Caco-2 (cell line): ENCODE measurements at regions not wholly inside any gene's neighbourhood (a gene's known extent, or its start where the extent isn't known, plus 50 kb on each side); places are given as distances from the start of the nearest gene placed in this dataset.

ENCODE experiments used
- BruUV-seq: library from RNA; stranded (reverse); fragments of 400-500 nt; replicated peaks from 2 replicates; lab custom pipeline; 2021; lab: Mats Ljungman, UMichigan
- CTCF ChIA-PET: fragments of 300-600 bp; sonication (Branson Sonifier 250); formaldehyde crosslinking; loops from one replicate; lab custom pipeline; 2022; ENCODE audit warnings: antibody characterized with exemption; lab: Charles Lee
- POLR2A ChIA-PET: fragments of 300-600 bp; sonication (Branson Sonifier 250); formaldehyde crosslinking; loops from one replicate; lab custom pipeline; 2022; ENCODE audit warnings: antibody characterized with exemption; lab: Charles Lee
- DNase-seq, 2 experiments: peaks; one replicate each; pipeline versions ENCODE4 v3.0.0 to v3.0.0-alpha.2; 2020 to 2022
- H3K27me3 ChIP-seq: replicated peaks from 2 replicates; pipeline ENCODE4 v1.6.0; 2011; ENCODE audit warnings: low read length; ENCODE audit not compliant: control insufficient read depth, insufficient read depth
- H3K36me3 ChIP-seq: 2 replicates; pipeline ENCODE4 v1.5.1; 2011; ENCODE audit warnings: low read length; ENCODE audit not compliant: control insufficient read depth, insufficient read depth
- H3K4me1 ChIP-seq: fragments of 250-450 bp; sonication (Bioruptor Pico); 2 replicates; pipeline ENCODE4 v1.5.1; 2020; ENCODE audit warnings: mild to moderate bottlenecking
- H3K4me3 ChIP-seq: 2 replicates; pipeline ENCODE4 v1.5.1; 2011; ENCODE audit warnings: low read depth, mild to moderate bottlenecking, control low read depth, low read length
- H3K9me3 ChIP-seq: fragments of 250-450 bp; sonication (Bioruptor Pico); 2 replicates; pipeline ENCODE4 v1.5.1; 2020; ENCODE audit warnings: mild to moderate bottlenecking, moderate library complexity
- H3K27ac Mint-ChIP-seq: one replicate; pipeline ENCODE4 v1.8.0; 2022; ENCODE audit warnings: mixed read lengths; ENCODE audit not compliant: unreplicated experiment
- H3K27me3 Mint-ChIP-seq: one replicate; pipeline ENCODE4 v1.8.0; 2022; ENCODE audit warnings: mixed read lengths; ENCODE audit not compliant: insufficient read depth, unreplicated experiment
- H3K36me3 Mint-ChIP-seq: one replicate; pipeline ENCODE4 v1.8.0; 2022; ENCODE audit warnings: mild to moderate bottlenecking, mixed read lengths; ENCODE audit not compliant: insufficient read depth, unreplicated experiment
- H3K4me1 Mint-ChIP-seq: one replicate; pipeline ENCODE4 v1.8.0; 2022; ENCODE audit warnings: low read depth, mixed read lengths; ENCODE audit not compliant: unreplicated experiment
- H3K4me3 Mint-ChIP-seq: one replicate; pipeline ENCODE4 v1.8.0; 2022; ENCODE audit warnings: mild to moderate bottlenecking, moderate library complexity, mixed read lengths; ENCODE audit not compliant: unreplicated experiment
- H3K9me3 Mint-ChIP-seq: one replicate; pipeline ENCODE4 v1.8.0; 2022; ENCODE audit warnings: mixed read lengths; ENCODE audit not compliant: unreplicated experiment
- CTCF ChIP-seq, 2 experiments: fragments of 200-600 bp in 1 of 2; IDR thresholded peaks; 1 replicate in 1 of 2; 2 replicates in 1 of 2; pipeline versions ENCODE4 v1.5.1 to v1.8.0; 2011 to 2022; ENCODE audit warnings: antibody characterized with exemption in 1 of 2, control low read depth in 1 of 2, inconsistent platforms in 1 of 2, low read depth in 1 of 2, low read length in 1 of 2, mild to moderate bottlenecking in 1 of 2, moderate library complexity in 1 of 2; ENCODE audit not compliant: insufficient read depth in 1 of 2, severe bottlenecking in 1 of 2, unreplicated experiment in 1 of 2
- intact Hi-C: fragments of 100-400 bp; cut with micrococcal nuclease; formaldehyde crosslinking; loops from one replicate; pipeline ENCODE4 v1.10.0; 2022; ENCODE audit not compliant: unreplicated experiment

DNA sequence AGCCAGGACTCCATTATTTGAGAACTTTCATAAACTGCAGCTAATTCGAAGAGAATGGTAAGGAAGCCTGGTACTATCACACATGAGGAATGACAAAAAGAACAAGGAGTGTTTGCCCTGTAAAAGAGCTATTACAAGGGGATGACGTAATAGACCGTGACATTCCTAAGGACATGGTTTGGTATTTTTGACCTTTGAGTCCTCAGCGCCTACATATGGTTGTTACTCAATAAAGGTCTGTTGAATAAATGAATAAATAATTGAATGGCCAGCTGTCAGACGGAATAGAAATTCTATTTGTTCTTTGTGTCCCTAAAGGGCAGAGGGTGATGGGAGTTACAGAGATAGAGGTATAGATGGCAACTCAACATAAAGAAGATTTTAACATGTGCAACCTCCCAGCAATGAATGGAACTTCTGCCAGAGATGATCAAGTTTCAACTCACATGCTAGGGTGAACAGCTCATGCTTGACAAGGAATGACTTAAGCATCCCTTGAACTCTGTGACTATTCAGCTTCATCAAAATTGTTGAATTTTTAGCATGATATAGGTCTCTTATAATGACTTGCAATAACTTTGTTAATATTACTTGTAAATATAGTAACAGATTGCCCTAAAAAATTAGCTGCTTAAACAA lies 115.4 kb downstream of the TENT5A start:
- no peaks in the 10 kb centered on the region for H3K27me3 ChIP-seq
- peak in 1 of 2 experiments; percentile 53 for DNase-seq
- Mint-ChIP-seq H3K27me3 (no peaks in the 10 kb centered on the region), H3K36me3 (no peaks in the 10 kb centered on the region), H3K4me3 (no peak overlapping the region), H3K27ac (peak overlapping the region; percentile 81), H3K4me1 (peaks cover 26% of the 10 kb centered on the region), H3K9me3 (peaks cover 47% of the 10 kb centered on the region)
- POLR2A ChIA-PET = no interaction called here
- no peak for TF ChIP-seq CTCF (IDR thresholded peaks at IDR 0.05; ENCODE audit: insufficient read depth in 1 of 2, low read depth in 1 of 2, low read length in 1 of 2, severe bottlenecking in 1 of 2, unreplicated experiment in 1 of 2)
- intact Hi-C loops = loop anchor here (1.0 kb wide), 1 partner anchor 14 kb away; no protein-coding TSS in a partner anchor
- H3K4me1 ChIP-seq = peaks cover 14% of the 10 kb centered on the region
- H3K36me3 ChIP-seq = no peaks in the 10 kb centered on the region
- no peak overlapping the region for H3K4me3 ChIP-seq
- H3K9me3 ChIP-seq = no peaks in the 10 kb centered on the region
- BruUV-seq = no TSS peak
- CTCF ChIA-PET = no interaction called here

- Mint-ChIP-seq H3K36me3 (no peaks in the 10 kb centered on the region), H3K27ac (no peak overlapping the region), H3K9me3 (peaks cover 49% of the 10 kb centered on the region), H3K4me1 (peaks cover 26% of the 10 kb centered on the region), H3K27me3 (no peaks in the 10 kb centered on the region), H3K4me3 (no peak overlapping the region)
- DNase-seq = no peak
- H3K36me3 ChIP-seq = no peaks in the 10 kb centered on the region
- no peak overlapping the region for H3K4me3 ChIP-seq
- TF ChIP-seq CTCF (IDR thresholded peaks at IDR 0.05; ENCODE audit: insufficient read depth in 1 of 2, low read depth in 1 of 2, low read length in 1 of 2, severe bottlenecking in 1 of 2, unreplicated experiment in 1 of 2) = no peak
- peaks cover 14% of the 10 kb centered on the region for H3K4me1 ChIP-seq
- CTCF ChIA-PET = no interaction called here
- no peaks in the 10 kb centered on the region for H3K27me3 ChIP-seq
- H3K9me3 ChIP-seq = peaks cover 14% of the 10 kb centered on the region
- no TSS peak for BruUV-seq
- intact Hi-C loops = no loop called here
- POLR2A ChIA-PET = no interaction called here
Observed at GRCh38 chr6:81634155-81634880, 118.2 kb downstream of the TENT5A start.

DNA sequence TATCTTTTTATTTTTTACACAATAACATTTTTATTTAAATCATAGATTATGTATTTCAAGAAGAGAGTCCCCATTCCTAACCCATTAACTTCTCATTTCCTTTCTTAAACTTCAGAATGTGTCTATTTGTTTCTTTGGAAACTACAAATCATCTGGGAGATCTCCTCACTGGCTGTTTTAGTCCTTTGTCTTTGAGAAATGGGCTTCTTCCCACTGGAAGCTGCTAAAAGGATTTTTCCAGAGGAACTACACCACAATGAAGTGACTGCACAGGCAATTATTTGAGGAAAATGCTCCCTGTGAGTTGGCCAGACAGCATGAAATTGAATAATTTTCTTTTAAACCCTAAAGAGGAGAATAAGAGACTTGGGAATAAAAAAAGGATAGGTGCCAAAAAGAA lies 119.1 kb downstream of the TENT5A start:
- Mint-ChIP-seq H3K4me1 (peaks cover 21% of the 10 kb centered on the region), H3K9me3 (peaks cover 53% of the 10 kb centered on the region), H3K4me3 (no peak overlapping the region), H3K36me3 (no peaks in the 10 kb centered on the region), H3K27ac (no peak overlapping the region), H3K27me3 (no peaks in the 10 kb centered on the region)
- Histone ChIP-seq H3K9me3 (peaks cover 14% of the 10 kb centered on the region), H3K4me3 (no peak overlapping the region), H3K36me3 (no peaks in the 10 kb centered on the region), H3K27me3 (no peaks in the 10 kb centered on the region), H3K4me1 (peaks cover 14% of the 10 kb centered on the region)
- POLR2A ChIA-PET = no interaction called here
- no peak for TF ChIP-seq CTCF (IDR thresholded peaks at IDR 0.05; ENCODE audit: insufficient read depth in 1 of 2, low read depth in 1 of 2, low read length in 1 of 2, severe bottlenecking in 1 of 2, unreplicated experiment in 1 of 2)
- no peak for DNase-seq
- intact Hi-C loops = no loop called here
- CTCF ChIA-PET = no interaction called here
- no TSS peak for BruUV-seq
